Activated naive CD8-positive, alpha-beta T cell treated with anti-CD3 and anti-CD28 coated beads, Interleukin-2, amount 50 U/mL, for 16 hours (primary cell): ENCODE measurements at regions not wholly inside any gene's neighbourhood (a gene's known extent, or its start where the extent isn't known, plus 50 kb on each side); places are given as distances from the start of the nearest gene placed in this dataset.

ENCODE experiments used
- DNase-seq: peaks from one replicate; pipeline ENCODE4 v3.0.0-alpha.2; 2020; ENCODE audit warnings: low read depth, low spot score

- no peak for DNase-seq
Observed at GRCh38 chr5:174409971-174410370, 314.4 kb upstream of the MSX2 start.

DNA sequence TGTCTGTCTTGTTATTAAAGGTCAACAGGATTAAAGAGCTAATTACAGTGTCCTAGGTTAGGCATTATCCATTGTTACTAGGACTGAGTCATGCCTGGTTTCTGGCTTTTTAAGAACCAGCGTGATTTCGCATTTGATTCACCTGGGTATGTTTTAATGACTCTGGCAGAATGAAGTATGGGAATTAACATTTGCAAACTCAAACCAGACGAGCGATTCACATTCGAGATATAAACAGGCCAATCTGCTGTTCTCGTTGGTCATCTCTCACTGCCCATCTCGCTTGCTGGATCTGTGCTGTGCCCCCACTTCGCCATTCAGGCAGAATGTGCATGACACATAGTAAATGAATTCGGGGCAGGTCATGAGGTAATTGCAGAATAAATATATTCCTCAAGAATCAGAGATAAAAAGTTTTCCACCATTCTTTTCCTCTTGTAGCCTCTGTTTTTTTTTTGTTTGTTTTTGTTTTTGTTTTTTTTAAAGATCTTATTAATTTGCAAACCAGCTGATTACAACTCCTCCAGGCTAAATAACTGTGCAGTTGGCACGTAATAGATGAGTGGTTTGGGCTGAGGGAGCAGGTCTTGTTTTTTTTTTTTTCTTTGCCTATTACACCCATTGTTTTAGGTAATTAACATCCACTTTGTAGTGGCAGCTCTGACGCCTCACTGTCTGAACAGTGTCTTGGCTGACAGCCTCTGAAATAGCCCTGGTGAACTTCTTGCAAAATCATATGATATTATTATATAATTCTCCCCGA lies 313.5 kb upstream of the MSX2 start:
- no peak for DNase-seq

GRCh38 chr5:174411479-174411819 lies 312.9 kb upstream of the MSX2 start:
- no peak for DNase-seq

DNA sequence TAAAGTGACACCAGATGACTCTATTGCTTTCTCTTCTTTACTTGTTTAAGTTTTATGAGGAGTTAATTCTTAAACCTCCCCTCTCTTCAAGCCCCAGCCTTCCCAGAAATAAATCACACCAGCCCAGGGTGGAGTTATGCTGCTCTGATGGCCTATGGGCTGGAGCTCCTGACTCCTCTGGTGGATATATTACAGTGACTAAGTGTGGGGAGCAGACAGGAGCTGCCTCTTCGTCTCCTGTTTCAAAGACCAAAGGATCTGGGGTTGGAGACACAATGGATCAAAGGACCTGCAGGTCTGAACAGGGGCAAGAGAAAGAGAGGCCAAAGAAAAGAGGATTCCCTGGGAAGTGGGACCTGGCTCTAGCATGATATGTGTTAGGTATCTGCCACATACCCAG lies 312.0 kb upstream of the MSX2 start:
- DNase-seq = no peak

GRCh38 chr5:174412941-174413340 lies 311.4 kb upstream of the MSX2 start:
- no peak for DNase-seq

- DNase-seq = no peak
Observed at GRCh38 chr5:174413567-174414314, 310.6 kb upstream of the MSX2 start.

DNA sequence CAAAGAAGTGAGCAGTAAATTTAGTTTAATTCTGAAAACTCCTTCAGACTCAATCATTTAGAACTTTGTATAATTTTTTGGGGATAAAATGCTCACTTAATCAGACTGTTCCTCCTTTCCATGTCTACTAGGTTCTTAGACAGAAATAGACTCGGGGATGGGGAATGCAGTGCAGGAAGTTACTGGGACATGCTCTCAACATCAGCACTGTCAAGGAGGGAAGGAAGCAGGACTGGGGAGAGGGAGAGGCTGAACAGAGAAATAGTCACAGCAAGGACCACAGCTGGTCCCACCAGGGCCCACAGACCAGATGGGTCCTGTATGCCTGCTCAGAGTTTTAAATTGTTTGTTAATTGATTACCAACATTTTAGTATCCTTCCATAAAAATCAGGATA lies 310.1 kb upstream of the MSX2 start:
- DNase-seq = no peak

- DNase-seq = no peak
Observed at GRCh38 chr5:174418809-174419539, 305.4 kb upstream of the MSX2 start.

DNA sequence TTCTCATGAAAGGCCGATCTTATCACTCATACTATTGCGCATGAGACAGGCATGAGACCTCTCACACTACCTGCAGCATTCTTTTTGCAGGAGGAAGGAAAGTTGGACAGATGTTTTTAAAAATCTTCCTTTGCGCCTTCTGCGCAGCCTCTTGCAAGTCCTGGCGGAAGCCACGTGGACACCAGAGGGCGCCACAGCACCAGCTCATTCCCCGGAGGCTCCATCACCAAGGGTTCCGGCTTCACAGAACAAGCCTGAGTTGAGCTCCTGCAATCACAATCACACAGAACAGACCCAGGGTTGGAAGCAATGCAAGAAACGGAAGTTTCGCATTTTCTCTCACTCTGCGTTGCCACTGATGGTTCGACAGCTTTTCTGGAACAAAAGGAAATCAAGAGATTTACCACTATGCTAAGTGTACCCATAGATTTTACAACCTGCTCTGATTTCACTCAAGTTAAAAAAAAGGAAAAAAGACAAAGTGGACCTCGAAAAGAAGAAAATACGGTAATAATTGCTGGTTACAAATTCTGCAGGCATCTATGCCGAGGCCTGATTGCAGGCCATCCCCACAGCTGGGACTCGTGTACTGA lies 304.7 kb upstream of the MSX2 start:
- peak; percentile 50 for DNase-seq

DNA sequence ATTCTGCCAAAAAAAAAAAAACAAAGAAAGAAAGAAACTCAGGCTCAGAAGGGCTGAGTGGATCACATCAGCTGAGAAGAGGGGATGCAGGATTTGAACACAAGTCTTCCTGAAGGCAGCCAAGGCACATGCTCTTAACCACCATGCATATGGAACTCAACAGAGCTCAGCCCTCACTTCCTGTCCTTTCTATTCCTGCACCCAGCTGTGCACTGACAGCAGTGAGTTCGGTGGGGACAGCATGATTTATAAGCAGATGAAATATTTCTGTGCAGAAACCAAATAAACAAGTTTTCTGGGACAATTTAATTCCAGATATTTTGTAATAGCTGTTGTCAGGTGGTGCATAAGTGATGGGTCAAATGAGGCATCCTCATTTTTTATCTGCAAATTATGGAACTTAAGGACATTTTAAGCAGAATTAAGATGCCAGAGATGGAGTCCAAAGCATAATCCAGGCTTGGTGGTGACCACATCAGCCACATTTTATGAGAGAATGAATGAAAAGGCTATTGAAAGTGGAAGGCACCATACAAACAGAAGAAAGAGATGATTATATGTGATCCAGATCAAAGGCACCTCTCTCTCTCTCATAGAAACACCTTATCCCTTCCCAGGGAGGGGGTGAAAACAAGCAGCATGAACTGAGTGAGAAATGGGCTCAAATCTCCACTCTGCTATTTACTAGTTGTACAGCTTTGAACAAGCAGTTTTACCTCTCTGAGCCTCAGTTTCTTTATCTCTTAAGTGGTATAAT lies 303.6 kb upstream of the MSX2 start:
- DNase-seq = no peak

DNA sequence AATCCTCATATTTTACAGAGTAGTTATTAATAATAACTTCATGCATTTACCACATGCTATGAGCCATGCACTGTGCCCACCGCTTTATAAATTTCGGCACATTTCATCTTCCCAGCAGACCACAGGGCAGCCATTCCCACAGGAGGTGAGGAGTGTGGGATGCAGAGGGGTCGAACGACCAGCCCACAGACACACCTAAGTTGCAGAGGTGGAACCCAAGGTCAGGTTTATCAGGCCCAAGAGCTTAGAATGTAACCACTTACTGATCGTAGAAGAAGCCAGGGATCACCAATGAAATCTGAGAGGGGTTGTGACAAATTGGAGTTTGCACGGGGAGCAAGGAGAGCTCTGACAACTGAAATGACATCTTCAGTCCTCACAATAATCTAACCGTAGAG lies 303.0 kb upstream of the MSX2 start:
- DNase-seq = no peak

DNA sequence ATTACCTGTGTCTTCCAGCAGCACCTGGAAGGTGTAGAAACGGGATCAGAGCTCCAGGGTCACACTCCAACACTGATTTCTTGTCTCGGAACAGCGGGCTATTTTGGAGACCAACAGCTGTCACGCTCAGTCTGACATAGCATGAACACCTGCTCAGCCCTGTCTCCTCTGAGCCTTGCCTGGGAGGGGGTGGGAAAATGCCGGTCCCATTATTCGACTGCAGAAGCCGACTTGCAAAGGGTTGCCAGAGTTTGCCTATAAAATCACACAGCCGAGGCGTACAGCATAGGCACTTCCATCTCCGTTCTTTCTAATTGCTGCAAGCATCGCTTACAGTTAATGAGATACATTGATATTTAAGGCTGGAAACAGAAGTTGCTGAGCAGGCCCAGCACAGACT lies 300.8 kb upstream of the MSX2 start:
- DNase-seq = no peak

GRCh38 chr5:174424219-174425053 lies 299.9 kb upstream of the MSX2 start:
- DNase-seq = no peak

DNA sequence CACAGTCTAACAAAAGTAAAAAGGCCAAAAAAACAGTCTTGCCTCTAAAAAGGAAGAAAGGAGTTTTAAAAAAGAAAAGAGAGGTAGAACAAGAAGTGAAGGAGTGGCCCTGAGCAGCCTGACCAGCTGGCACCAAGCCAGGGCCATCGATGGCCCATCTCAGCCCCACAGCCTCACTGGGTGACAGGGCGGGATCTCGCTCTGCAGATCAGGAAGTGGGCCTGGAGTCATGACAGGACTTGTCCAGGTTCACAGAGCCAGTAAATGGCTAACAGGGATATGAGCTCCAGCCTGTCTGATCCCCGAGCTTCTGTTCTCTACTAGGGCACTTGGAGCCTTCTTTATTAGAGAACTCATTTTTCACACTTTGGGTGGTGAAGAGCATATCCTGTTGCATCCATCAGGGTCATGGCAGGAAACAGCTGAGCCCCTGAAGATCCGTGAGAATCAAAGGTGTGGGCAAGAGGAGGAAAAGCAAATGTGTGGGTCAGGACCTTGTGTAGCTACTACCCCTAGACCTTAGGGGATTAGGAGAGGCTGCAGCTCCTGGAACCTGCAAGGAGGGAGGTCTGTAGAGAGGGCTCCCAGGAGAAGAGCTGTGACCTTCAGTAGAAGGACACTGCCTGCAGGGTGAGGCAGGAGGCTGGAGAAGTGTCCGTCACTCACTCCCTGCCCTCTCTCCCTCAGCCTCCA lies 299.0 kb upstream of the MSX2 start:
- no peak for DNase-seq

DNA sequence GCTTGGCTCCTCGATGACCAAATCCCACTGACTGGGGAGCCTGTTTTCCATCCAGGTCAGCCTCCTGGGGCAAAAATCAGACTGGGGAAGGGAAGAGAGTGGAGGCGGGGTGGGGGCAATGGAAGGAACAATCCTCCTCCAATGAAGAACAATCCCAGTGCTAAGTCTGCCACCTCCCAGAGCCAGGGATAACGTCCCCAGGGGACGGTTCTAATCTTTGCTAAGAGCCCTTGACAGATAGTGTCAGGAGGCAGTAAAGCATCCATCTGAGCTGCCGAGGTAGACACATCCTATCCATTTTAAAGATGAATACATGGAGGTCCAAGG lies 298.5 kb upstream of the MSX2 start:
- DNase-seq = no peak

DNA sequence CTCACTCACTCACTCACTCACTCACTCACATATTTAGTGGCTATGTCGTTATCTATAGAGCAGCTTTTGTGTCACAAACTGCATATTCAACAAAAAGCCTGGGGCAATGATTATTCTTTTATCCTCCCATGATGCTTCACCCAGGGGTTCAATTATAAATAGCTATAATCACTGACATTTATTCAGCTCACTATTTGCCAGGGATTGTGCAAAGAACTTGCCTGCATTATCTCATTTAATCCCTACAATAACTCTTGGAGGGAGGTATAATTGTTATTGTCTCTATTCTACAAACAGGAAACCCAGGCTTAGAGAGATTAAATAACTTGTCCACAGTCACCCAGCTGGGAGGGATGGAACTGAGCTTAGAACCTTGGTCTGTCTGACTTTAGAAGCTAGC lies 298.0 kb upstream of the MSX2 start:
- no peak for DNase-seq

DNA sequence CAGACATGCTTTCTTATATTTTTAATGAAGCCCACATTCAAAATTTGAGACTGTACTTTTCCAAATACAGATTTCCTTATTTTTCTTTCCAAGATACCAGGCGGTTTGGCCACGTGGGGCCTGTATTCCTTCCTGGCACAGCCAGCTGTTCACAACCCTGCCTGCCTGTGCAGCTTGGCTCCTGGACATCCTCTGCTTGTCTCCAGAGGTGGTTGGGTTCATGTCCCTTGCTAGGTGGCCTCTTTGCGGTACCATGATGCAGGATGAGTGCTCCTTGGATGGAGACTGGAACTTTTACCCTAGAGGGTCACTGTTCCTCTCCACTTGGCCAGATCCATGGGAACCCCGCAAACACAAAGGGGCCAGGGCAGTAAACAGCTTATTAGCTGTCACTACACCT lies 297.5 kb upstream of the MSX2 start:
- DNase-seq = no peak

- DNase-seq = no peak
Observed at GRCh38 chr5:174427304-174427703, 297.1 kb upstream of the MSX2 start.

DNA sequence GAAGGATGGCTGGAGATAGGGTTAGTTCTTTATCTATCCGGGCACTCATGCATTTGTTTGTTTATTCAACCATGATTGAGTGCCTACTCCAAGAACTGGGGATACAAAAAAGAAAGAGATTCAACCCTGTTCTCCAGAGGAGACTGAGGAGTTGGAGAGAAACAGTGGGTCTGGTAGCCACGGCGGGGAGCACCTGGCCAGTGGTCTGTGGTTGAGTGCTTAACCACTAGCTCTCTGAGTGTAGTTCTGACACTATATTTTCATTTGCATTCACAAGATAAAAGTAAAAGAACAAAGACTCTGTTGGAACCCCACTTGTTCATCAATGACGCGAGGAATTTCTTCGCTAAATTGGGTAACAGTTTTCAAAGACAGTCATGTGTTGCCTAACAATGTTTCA lies 295.5 kb upstream of the MSX2 start:
- no peak for DNase-seq

DNA sequence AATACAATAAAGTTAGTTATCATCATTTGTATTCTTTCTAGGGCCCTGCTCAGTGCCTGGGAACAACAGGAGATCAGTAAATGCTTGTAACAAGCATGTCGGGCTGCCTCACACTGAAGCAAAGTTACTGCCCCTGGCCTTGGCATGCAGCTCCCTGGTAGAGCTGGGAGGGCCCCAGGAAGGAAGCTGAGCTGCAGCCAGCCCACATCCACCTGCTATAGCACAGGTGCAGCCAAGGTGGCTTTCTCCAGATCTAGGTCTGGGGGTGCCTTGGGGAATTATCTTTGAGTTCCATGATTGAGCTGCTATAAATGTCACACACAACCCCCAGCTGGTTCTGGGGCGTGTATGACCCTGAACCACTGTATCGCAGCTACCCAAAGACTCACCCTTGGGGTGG lies 293.4 kb upstream of the MSX2 start:
- DNase-seq = no peak
